ENCODE measurements at regions not wholly inside any gene's neighbourhood (a gene's known extent, or its start where the extent isn't known, plus 50 kb on each side); places are given as distances from the start of the nearest gene placed in this dataset.

GRCh38 chr3:7874116-7874515 lies 627.5 kb upstream of the LMCD1 start:
- TF ChIP-seq POLR2A (IDR thresholded peaks at IDR 0.05) (no peak), EP300 (IDR thresholded peaks at IDR 0.05) (no peak), POLR2AphosphoS5 (IDR thresholded peaks at IDR 0.05) (no peak)
- TF ChIP-seq, protein P1, sequence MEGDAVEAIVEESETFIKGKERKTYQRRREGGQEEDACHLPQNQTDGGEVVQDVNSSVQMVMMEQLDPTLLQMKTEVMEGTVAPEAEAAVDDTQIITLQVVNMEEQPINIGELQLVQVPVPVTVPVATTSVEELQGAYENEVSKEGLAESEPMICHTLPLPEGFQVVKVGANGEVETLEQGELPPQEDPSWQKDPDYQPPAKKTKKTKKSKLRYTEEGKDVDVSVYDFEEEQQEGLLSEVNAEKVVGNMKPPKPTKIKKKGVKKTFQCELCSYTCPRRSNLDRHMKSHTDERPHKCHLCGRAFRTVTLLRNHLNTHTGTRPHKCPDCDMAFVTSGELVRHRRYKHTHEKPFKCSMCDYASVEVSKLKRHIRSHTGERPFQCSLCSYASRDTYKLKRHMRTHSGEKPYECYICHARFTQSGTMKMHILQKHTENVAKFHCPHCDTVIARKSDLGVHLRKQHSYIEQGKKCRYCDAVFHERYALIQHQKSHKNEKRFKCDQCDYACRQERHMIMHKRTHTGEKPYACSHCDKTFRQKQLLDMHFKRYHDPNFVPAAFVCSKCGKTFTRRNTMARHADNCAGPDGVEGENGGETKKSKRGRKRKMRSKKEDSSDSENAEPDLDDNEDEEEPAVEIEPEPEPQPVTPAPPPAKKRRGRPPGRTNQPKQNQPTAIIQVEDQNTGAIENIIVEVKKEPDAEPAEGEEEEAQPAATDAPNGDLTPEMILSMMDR (IDR thresholded peaks at IDR 0.05): no peak

Measured in upper lobe of left lung (tissue), 4 donors.